ENCODE measurements at regions not wholly inside any gene's neighbourhood (a gene's known extent, or its start where the extent isn't known, plus 50 kb on each side); places are given as distances from the start of the nearest gene placed in this dataset.

DNA sequence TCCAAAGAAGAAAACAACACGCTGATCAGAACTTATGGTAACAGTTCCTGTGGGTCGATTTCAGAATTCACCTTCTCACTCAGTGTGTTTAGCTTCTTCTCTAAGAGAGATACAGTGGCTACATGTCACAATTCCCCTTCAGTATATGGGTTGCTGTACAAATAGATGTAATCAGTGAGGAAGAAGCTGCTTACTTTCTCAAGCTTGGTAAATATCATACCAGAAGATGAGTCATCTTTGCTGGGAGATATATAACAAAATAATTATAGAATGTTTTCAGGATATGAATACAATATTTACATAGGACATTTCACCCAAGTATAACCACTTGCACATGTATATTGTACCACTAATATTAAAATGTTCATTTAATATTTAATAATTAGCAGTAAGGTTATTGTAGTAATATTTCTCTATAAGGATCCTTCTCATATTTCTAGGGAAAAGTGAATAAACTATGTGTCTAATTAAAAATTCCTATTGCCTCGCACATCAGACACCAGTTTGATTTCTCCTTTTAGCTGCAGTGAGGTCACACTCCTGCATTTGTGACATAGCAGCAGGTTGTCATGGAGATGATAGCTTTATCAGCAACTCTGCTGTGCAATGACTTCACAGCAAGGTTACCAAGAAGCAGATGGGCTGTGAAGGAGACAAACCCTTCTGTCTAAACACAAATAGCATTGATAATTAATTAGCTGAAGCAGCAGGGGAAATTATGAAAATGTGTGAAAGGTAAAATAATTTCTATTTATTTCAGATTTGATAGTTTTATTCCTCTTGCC lies 211.4 kb downstream of the TUSC7 start:
- TF ChIP-seq POLR2A (IDR thresholded peaks at IDR 0.05) (no peak), CTCF (IDR thresholded peaks at IDR 0.05) (no peak)

Data from adrenal gland (tissue), 5 donors.